ENCODE measurements at regions not wholly inside any gene's neighbourhood (a gene's known extent, or its start where the extent isn't known, plus 50 kb on each side); places are given as distances from the start of the nearest gene placed in this dataset.
A peak's percentile ranks its signal among the peaks of the same experiment; 100 is the strongest.

DNA sequence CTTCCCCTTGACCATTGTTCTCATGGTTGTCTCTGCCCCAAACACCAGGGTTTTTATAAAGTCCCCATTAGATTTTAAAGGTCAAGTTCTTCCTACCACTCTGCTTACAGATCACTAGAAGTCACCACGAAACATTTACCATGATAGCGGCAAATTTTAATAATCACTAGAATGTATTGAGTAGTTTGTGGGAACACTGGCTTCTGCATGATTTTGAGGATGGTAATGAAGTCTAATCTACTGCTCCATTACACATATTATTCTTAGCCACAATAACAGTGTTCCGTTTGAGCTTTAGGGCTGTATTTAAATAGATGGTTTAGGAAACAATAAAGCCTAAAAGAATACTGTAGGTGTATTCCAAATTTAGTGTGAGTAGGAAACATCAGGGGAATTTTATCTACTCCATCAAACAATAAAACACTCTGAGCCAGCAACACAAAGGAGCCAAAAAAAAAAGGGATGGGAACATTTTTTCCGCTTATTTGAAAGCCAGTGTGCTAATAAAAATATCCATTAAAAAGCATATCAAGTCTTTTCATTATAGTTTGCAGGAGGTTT lies 49.7 kb downstream of the KLF12 start:
- no peak for DNase-seq

DNA sequence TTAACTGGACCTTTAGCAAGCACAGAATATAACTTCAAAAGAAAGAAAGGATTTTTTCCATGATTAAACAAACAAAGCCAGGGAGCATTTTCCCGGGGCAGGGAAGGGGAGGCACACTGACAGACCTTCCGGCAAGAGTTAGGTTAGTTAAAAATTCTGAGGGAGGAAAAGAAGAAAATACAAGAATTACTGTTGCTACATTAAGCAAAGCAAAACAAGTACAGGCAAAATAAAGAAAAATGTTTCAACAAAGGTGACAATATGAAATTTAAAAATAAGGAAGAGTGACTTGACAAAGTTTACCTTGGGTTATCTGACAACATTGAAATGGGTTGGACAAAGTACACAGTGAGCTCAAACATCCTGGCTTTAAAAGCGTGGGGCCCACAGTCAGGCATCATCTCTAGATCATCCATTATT lies 51.5 kb downstream of the KLF12 start:
- no peak for DNase-seq

DNA sequence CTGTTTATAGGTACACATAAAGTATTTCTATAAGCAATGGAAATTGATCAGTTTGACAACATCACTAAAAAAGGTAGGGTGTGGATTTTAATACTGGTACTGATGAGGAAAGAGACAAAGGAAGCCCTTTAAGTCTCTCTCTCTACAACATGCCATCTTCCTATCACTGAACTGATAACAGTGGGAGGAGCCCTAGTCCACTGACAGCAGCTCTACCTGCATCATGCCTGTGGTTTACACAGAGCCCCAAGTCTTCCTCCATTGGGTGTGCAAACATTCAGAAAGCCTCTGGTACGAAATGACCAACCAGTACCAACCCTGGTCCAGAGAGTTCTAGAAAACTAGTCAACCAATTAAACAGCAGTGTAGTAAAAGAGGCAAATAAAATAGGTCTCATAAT lies 53.4 kb downstream of the KLF12 start:
- DNase-seq: no peak

DNA sequence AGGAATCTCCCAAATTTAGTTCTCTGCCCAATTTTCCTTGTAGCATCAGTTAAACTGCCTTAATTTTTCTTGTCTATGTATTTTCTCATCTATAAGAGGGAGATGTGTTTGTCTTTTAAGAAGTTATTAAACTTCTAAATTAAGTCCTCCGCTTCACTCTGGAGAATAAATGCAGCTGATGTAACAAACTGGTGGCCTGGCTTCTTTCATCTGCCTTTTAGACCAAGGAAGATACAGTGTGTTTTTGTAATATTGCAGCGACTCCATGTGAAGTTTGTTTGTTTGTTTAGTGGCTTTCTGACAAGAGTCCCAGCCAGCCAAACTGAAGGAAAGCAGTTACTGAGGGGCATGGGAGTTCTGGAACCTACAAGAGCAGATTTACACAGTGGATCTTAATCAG lies 56.4 kb downstream of the KLF12 start:
- DNase-seq: no peak

DNA sequence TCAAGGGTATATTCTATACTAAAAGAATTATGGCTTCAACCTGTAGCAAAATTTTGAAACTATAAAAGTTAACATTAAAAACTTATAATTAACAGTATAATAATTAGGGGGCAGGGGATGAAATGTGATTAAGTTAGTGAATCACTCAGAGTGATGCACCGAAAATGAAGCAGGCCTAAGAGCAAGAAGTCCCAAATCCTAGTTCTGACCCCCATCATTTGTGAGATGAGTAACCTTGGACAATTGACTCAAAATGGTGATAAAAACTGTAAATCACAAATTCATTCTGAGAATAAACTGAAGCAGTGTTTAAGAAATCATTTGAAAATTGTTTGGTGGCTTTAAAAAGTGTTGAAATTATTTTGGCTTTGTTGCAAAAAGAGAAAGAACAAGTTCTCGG lies 56.8 kb downstream of the KLF12 start:
- no peak for DNase-seq

DNA sequence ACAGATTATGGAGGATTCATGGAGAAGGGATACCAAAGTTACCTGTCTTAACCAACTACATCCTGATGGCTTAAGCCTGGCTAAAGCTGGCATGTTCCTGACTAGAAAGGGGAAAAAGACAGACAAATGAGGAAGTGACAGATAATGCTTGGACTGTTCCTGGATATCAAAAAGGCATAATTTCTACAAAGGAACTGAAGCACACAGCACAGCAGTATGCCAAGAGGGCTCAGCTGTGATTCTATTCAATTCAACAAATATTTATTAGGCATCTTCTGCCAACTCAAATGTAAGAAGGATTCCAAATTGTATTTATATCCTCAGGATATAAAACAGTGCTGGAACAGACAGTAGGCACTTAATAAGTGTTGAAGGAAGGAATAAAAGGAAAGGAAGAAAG lies 59.5 kb downstream of the KLF12 start:
- no peak for DNase-seq

DNA sequence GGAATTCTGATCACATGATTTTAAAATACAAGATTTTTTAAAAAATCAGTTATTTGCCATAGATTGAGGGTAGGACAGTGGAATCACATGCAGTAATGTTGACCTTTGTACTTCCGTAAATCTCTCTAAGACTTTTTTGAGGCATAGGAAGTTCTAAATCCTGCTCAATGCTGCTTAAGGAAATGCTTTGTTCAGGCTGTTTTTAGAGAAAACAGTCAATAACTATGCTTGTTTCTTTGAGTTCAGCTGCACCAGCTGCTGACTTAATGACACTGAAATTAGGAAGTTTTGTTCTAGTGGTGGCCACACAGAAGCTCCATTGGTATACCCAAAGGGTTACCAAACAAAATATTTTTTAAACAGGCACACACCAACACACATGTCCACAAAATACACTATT lies 60.9 kb downstream of the KLF12 start:
- no peak for DNase-seq

DNA sequence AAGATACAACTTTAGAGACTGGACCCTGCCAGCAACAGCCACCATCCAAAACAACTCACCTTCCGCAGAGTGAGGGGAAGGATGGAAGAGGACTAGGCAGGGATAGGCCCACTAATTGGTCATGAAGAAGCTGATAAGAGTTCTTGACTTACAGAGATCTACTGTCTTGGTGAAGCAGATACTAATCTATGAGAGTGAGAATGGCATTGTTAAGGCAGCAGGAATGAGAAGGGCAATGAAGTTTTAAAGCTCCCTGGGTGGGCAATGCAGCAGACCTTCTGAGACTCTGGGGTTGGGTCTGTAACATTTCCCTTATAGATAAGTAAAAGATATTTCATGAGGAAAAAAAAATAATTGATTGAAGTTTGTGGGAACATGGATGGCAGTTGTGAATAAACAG lies 63.7 kb downstream of the KLF12 start:
- DNase-seq: no peak

DNA sequence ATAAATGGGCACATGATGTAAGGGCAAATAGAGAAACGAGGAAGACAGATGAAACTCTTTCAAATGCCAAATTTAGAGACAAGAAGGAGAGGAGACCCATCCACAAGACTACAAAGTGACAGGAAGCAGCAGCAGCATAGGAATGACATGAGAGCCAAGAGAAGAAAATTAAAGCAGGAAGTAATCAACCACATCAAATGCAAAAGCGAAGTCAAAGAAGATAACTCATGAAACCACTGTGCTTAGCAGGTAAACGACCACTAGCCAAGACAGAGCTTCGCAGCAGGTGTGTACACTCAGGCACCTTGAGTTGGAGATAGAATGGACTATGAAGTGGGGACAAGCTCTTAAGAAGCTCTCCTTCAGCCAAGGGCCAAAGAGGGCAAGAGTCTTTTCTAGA lies 64.1 kb downstream of the KLF12 start:
- DNase-seq: peak; percentile 15

DNA sequence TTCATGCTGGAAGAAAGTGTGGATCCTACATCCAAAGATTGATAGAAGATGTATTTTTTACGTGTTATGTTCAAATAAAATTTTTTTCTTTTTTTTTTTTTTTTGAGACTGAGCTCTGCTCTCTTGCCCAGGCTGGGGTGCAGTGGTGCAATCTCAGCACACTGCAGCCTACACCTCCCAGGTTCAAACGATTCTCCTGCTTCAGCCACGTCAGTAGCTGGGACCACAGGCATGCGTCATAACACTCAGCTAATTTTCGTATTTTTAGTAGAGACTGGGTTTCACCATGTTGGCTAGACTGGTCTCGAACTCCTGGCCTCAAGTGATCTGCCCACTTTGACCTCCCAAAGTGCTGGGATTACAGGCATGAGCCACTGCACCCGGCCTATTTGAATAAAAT lies 65.7 kb downstream of the KLF12 start:
- DNase-seq: no peak

DNA sequence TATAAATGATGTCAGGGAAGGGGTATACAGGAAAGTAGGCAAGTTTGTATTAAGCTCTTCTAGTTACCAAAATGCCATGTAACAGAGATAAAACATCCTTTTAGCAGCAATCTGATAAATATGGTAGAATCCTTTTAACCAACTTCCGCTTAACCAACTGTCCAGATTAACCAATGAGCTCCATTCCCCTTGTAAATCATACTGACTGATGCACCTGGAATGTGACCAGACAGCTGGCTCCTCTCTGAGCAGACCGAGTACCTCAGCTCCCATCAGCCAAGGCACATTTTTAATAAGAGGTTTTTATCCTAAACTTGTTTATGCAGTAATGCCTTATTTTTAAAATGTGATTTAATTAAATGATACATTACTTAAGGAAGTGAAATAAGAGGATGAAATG lies 66.4 kb downstream of the KLF12 start:
- no peak for DNase-seq

DNA sequence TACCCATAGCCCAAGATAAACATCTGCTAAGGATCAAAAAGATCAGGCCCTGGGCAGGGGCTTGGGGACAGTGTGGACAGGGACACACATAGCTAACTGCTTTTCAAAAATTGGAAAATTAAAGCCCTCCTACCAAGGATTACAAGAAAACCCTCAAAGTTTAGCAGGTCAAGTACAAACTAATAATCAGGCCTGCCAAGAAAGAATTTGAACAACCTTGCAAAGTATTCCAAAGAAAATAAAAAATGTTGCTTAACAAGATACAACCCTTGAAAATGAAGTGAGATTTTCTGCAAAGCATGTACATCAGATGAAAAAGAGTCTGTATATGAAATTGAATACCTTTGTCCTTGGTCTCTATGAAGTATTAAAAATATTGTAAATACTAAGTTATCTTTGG lies 67.3 kb downstream of the KLF12 start:
- no peak for DNase-seq

DNA sequence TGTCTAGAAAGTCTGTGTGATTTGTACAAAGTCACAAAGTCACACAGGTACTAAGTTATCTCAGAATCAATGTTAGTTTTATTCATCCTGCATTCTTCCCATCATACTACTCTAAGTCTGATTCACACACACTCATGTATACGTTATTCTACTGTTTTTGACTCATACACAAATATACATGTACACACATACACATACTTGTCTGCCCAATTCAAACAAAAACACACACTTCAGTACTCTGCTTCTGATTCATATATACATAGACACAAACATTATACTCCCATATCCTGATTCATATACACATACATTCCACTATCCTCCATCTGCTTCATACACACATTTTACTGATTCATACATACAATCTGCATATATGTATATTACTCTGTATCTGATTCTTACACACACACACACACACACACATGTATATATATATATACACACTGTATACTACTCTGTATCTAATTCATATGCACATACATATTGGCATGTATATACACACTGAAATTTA lies 69.3 kb downstream of the KLF12 start:
- DNase-seq: no peak

DNA sequence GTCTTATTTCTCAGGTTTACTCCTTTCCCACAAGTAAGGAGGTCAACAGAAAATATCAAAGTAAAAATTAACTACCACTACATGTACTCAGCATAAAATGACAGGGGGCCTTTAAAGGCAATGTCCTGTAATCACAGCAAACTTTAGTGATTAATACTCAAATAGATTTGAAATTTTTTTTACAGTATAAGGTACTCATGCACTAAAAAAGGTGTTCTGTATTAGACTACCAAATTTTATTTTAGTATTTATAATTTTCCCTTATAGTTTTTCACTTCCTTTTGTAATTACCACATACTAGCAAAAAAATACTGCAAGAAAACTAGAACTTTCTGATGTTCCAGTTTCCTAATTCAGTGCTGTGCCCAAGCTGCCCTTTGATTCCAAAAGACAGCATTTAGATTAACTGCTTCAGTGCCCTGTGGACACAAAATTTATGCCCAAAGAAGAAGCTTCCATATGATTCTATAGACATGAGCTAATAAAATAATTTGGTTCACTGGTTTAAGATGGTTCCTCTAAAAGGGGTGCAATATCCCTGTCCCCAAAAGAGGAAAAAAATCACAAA lies 70.6 kb downstream of the KLF12 start:
- DNase-seq: no peak

DNA sequence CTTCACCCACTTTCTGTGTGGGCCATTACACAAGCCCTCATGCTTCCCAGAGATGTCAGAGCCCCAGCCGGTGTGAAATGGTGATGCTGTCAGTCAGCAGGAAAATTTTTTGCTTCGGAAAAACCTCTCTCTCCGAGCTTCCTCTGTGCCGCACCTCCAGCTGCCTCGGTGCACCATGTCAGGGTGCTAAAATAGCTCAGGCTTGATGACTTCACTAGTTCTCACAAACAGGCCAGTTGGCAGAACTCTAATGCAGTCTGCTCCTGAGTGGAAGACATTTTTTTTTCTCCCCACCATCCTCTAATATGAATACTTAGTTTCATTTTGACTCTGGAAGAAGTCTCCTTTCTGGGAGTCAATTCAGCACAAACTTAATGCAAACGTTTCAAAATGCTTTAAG lies 71.3 kb downstream of the KLF12 start:
- DNase-seq: peak; percentile 47

DNA sequence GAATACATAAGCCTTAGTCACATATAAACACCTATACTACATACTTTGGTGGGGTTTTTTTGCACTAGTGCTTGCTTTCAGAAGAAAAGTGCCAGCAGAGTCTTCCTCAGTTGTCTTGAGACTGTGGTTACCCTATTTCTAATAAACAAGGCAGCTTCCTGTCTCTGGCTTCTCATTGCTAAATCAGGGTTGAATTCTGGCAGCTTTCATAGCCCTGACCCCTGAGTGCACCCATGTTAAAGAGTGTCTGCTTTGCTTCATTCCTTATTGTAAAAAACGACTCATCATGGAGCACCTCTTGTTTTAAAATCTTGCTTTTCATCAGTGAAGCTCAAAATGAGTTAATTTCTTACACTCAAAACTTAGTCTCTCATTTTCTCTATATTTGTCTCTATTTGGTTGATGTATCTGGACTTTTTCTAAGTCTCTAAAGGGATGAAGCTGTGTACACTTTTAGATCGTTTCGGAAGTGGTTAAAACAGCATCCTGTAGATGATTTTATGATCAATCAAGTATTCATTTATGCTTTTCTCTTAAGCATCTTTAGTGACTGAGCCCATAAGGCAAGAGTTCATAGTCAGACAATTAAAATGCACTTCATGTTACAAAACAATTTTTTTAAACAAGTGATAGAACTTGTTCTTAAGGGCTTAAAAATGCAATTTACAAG lies 72.1 kb downstream of the KLF12 start:
- DNase-seq: no peak

DNA sequence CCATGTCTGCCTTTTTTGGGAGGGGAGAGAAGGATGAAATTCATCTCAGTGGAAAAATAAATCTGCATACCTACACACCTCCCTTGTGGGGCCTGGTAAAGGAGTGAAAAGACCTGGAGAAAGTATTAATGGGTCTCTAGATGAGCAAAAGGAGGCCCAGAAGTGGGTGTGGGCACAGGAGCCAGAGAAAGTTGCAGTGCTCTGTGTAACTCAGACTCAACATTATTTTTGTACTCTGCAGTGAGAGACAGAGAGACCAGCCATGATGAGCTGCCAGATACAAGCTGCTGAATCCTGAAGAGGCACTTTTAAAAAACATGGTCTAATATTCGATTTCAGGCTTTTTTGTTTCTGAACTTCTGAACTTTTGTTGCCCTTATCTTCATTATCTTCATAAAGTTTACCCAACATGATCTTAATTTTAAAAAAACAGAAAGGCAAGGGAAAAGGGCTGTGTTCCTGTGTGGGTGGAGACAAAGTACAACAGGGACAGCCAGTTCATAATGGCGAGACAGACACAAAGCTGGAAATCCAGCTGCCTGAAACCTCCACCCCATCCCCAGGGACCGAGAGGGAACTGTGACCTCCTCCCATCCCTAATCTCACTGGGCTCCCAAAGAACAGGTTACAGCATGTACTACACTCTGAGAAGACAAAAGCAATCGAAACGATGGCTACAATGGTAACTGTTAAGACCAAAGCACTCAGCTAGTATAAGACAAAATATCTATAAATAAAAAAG lies 77.2 kb downstream of the KLF12 start:
- DNase-seq: no peak

DNA sequence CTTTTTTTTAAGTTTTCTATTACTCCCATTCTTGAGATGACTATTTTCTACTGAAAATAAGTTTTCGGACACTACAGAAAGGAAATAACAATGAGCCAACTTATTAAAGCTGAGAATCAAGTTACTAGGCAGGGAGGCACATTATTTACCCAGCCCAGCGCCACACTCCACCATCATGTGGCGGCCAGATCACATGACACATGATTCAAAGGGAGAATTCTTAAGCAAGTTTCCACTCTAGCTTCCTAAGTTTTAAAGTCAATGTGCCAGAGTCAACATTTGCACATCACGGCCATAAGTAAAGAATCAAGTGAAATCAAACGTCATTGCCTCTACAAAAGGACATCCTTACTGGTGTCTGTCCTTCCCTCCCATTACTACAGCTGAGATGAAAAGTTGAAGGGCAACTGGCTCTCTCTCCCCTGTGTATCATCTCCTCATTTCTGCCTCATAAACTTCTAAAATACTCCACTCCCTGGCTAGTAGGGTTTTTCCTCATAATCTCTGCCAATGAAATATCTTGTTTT lies 81.7 kb downstream of the KLF12 start:
- DNase-seq: peak; percentile 36

DNA sequence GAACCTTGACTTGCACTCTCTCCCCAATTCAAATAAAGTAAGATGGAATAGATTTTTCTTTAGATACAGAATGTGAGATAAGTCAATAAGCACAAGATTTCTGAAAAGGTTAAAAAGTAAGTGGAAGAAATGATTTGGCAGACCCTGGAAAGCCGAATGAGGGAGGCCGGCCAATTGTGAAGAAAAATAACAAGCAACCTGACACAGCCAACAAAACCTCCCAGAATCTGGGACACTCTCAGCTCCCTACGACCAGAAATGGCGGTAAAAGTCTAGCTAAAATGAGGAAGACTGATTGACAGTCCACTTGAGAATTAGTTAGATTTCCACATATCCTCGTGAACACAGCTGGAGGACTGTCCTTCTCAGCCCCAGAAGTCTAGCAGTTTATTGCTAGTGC lies 85.4 kb downstream of the KLF12 start:
- DNase-seq: no peak

DNA sequence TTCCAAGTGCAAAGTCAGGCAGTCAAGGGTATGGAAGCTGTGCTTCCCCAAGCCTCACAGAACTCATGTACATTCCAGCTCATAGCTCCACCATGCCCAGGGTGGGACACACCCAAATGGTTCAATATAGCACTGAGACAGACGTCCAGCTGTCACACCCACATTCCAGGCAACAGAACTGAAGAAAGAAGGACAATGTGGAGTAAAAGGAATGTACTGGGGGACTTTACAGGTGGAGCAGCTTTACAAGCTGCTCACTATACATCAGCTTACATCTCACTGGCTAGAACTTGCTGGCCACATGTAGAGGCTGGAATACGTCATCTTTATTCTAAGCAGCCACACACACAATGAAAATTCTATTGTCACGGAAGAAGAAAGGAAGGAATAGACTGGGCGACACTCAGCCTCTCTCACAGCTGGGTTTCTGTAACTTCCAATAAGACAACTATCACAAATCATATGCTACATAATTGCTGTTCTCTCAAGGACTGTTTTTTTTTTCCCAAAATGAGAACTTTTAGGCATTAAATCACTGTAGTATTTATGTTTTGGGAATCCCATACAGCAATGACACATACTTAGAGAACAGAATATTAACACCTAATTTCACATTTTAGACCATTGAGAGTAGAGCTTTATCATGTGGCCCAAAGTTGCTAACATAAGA lies 86.1 kb downstream of the KLF12 start:
- DNase-seq: no peak

DNA sequence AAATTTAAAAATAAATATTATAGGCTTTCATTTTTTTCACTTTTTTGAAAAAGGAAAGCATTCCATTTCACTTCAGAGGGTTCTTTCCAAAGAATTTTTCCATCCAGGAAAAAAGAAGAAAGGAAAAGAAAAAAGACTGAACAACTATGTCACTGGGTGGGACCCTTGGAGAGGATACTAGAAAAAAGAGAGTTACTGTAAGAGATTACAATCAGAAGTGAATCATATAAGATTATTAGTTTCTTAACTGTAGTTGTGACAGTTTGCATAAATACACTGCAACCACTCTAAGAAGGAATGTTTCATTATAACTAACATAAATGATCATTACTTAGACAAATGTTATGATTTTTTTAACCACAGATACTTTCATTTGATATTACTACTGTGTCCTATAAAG lies 87.8 kb downstream of the KLF12 start:
- DNase-seq: no peak

DNA sequence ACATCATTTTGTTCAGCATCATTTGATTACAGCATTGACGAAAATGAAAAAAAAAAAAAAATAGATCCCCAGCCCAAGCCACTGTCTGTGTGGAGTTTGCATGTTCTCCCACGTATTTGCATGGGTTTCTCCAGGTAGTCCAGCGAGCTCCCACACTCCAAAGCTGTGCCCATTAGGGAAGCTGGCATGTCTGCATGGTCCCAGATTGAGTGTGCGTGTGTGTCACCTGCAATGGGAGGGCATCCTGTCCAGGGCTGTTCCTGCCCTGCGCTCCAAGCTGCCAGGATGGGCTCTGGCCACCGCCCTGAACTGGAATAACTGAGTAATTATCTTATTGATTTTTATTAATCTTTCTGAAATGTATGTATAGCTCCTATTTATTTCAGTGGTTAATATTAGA lies 88.6 kb downstream of the KLF12 start:
- DNase-seq: no peak

DNA sequence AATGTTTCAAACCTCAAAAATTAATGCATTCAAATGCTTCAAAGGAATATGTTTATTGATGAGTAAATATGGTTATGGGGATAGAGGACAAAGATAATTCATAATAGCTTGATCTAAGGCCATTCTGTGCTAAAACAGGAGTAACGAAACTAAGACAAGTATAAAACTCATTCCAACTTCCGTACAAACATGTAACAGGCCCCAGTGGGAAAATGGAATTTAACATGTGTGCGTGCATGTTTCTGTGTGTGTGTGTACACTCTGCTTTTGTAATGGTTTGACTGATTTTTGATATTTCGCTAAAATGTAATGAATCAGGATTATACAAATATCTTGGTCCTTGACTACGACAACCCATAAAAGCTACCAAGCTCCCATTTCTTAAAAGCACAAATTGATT lies 91.0 kb downstream of the KLF12 start:
- DNase-seq: no peak
